GM18909 (cell line): ENCODE measurements at regions not wholly inside any gene's neighbourhood (a gene's known extent, or its start where the extent isn't known, plus 50 kb on each side); places are given as distances from the start of the nearest gene placed in this dataset.

Source experiments
- ATAC-seq: cut with Tn5 transposase; IDR thresholded peaks from one replicate; pipeline ENCODE4 v1.9.1; 2021; ENCODE audit warnings: mild to moderate bottlenecking; ENCODE audit not compliant: unreplicated experiment, poor library complexity

DNA sequence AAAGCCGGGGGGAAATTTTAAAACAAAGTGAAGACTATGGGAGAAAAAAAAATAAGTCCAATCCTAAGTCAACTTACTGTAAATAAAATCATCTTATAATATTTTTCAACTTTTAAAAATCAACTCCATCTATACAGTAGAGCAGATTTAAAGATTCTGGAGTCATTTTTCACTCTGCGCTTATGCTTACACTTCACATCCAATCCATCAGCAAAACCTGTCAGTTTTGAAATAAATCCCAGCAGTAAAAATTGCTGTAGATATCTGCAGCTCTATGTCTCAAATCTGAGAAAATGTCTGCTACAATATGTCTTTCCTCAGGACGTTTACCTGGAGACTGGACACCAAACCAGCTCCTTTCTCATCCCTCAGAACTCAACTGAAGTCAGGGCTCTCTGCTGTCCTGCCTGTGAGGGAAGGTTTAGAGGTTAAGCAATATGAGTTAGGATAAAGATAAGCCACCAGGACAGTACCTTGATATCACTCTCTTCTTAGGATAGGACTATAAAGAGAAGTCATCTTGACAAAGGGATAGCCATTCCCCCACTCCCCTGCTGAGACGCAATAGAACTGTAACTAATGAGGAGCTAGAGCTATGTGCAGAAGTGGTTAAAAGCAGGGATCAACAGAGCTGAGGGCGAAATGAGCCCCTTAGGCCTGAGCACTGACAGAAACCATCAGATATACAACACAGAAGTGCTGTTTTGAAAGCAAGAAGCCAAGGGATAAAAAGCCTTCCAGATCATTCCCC lies 254.7 kb upstream of the KLHL1 start:
- no peak for ATAC-seq

DNA sequence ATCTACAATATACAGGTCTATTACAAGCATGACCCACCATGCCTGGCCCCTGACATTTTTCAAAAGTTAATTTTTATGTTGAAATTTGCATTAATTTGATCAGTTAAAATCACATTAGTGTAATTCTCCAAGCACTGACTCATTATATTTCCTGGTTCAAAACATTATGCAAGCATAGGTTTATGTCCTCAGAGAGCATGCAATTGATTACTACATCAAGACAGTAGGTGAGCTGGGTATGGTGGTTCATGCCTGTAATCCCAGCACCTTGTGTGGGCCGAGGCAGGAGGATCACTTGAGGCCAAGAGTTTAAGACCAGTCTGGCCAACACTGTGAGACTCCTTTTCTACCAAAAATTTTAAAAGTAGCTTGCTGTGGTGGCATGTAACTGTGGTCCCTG lies 248.8 kb upstream of the KLHL1 start:
- ATAC-seq, result no peak

GRCh38 chr13:70353096-70353495 lies 244.8 kb upstream of the KLHL1 start:
- no peak for ATAC-seq

DNA sequence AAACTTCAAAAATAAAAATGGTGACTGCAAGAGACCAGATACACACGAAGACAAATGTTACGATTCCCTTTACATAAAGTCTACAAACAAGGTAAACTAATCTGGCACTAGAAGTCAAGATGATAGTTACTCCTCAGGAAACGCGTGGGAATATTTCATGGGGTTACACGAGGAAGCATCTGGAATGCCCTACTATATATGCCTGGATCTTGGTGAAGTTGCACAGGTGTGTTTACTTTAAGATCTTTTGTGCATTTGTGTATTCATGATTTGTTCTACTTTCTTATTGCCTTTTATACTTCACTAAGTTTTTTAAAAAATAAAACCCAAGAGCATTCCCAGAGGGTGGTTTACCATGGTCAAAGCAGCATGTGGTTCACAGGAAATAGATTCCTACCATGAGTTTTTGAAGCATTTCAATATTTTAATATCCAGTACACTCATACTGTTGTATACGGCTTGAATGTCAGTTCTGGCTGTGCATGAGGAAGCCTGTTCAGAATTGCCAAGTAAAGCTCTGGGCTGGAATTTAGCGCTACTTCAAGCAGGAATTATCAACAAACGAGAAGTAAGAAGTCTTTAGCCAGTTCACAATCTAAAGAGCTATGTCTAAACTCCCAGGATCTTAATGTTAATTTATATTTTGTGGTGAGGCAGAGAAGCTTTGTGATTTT lies 239.8 kb upstream of the KLHL1 start:
- no peak for ATAC-seq

DNA sequence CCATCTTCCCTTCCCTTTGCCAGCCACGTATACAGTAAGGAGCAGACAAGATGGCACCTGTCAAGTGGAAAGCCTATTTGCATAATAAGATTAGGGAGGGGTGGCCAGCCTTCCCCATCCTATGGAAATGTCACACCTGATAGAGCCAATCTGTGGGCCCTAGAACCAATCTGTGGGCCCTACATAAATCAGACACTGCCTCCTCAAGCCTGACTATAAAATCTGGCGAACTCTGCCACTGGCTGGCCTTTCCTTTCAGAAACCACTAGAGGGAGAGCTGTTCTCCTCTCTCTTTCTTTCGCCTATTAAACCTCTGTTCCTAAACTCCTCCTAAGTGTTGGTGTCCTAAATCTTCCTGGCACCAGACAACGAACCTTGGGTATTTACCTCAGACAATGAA lies 231.5 kb upstream of the KLHL1 start:
- no peak for ATAC-seq

DNA sequence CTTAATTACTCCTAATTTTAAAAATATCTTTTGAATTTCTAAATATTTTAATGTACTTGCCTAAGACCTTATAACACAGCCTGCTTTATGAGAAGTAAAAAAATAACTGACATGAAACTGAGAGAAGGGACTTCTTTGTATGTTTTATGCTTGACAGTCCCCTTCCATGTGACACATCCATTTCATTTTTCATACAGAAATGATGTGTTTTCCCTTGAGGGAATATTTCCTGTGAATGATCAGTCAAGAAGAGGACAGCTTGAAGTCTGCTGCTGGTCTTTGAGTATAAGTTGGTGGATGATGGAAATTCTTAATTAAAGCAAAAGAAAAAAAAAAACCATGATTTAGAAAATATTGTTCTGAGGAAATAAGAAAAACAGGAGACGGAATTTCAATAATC lies 230.4 kb upstream of the KLHL1 start:
- no peak for ATAC-seq

- ATAC-seq, result no peak
Measured at GRCh38 chr13:70336866-70337265, 228.6 kb upstream of the KLHL1 start.

DNA sequence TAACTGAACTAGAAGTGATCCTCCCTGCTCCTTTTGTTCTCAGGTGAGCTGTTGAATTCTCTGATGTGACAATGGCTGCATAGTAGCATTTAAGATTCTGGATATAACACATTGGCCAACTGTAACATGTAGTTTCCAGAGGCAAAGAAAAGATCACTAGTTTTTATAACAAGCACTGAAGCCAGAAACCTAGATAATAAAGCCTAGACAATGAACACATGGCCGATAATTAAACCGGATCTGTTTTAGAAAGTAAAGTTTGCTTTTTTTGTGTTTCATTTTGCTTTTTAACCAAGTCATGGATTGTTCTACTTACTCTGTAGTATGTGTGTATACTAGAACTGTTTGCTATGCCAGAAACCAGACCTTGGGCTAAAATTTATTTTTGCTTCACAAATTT lies 225.5 kb upstream of the KLHL1 start:
- ATAC-seq, result no peak

DNA sequence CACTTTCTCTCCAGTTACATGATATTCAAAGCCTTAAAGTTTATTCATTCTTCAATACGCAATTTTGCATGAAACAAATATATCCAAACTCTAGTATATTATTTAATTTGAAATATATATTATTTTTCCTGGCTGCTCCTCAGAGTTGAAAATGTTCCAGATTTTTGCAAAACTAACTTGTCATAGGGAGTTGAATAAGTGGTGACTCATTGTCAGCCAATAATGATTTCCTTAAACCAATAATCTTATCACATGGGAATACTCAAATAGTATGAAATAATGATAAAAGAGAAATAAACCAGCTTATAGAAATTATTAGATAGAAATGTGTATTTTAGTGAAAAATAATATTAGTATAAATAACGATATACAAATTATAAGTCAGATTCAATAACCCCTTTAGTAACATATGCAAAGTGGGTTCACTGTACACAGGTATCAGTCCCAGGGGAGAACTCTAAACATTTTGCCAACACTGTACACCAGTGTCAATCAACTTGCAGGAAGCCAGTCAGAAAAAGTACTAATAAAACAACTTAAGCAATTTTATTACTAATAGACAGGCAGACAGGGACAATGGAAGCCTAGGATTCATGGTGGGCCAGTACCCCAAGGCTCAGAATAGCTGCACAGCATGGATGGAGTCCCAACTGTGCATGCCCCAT lies 222.6 kb upstream of the KLHL1 start:
- ATAC-seq, result no peak

DNA sequence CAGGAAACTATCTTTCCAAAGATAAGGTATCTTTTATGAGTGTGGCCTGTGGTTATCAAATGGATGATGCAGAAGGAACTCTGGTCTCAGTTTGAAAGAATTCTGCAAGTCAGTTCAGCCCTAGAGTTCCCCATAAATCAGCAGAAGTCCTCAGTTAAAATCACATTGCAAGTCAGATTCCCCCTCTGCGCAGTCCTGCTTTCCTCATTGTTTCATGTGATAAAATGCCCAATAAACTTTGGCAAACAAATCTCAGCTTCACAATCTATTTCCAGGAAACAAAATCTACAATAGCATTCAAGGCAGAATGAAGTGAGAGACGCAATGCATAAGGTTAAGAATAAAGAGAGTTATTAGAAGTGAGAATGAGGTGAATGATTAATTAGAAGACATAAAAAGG lies 216.3 kb upstream of the KLHL1 start:
- ATAC-seq, result no peak

GRCh38 chr13:70311191-70311590 lies 202.9 kb upstream of the KLHL1 start:
- ATAC-seq, result no peak

GRCh38 chr13:70310396-70311119 lies 202.3 kb upstream of the KLHL1 start:
- no peak for ATAC-seq

GRCh38 chr13:70297189-70297616 lies 189.0 kb upstream of the KLHL1 start:
- ATAC-seq, result no peak

DNA sequence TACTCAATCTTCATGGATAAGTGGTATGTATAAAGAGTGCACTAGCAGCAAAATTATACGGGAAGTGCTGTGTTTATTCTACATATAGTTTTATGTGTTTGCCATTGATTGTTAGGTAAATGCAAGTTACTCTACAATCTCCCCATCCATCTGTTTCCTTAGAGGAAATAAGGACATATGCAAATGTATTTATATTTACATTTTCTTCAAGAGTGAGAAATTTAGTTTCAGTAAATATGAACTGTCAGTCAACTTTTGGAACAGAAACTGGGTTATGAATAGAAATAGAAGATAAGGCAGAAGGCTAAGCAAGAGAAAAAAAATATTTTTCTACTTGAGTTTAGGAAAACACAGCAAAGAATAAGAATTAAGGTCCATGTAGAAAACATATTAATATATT lies 176.1 kb upstream of the KLHL1 start:
- no peak for ATAC-seq

GRCh38 chr13:70275841-70276240 lies 167.6 kb upstream of the KLHL1 start:
- ATAC-seq, result no peak

DNA sequence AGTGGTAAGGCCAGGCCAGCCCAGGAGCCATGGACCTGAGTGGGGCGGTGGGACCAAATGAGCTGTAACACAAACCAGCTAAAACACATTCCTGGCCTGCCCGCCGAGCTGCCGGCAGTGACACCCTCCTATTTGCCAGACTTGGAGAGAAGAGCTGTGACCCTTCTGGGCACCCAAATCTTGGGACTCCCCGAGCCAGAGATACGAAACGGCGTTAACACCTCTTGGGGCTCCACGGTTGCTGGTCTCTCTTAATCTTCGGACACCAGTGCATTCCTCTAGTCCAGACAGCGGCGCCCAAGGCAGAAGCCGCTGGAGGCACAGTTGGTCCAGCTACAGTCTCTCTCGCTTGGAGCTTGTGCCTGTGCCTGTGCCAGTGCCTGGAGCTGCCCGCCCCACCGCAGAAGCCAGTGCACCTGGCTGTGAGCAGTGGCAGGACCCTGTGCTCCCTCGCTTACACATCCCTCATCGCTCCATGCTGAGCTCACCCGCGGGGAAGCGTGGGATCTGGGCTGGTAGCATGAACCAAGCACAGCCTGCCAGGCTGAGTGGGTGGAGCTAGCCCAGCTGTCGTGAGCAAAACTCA lies 147.2 kb upstream of the KLHL1 start:
- ATAC-seq, result no peak

GRCh38 chr13:70253834-70254233 lies 145.6 kb upstream of the KLHL1 start:
- no peak for ATAC-seq

DNA sequence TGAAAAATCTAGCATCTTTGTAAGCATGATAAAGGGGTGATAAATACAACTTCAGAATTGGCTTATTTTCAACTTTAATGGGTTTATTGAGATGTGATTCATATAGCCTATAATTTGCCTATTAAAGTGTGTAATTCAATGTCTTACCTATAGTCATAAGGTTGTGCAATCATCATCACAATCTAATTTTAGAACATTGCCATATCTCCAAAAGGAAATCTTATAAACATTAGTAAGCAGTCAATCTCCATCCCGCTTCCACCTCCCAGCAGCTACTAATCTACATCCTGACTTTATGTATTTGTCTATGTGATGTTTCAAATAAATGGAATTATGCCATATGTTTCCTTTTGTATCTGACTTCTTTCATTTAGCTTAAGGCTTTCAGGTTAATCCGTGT lies 145.2 kb upstream of the KLHL1 start:
- ATAC-seq, result no peak

DNA sequence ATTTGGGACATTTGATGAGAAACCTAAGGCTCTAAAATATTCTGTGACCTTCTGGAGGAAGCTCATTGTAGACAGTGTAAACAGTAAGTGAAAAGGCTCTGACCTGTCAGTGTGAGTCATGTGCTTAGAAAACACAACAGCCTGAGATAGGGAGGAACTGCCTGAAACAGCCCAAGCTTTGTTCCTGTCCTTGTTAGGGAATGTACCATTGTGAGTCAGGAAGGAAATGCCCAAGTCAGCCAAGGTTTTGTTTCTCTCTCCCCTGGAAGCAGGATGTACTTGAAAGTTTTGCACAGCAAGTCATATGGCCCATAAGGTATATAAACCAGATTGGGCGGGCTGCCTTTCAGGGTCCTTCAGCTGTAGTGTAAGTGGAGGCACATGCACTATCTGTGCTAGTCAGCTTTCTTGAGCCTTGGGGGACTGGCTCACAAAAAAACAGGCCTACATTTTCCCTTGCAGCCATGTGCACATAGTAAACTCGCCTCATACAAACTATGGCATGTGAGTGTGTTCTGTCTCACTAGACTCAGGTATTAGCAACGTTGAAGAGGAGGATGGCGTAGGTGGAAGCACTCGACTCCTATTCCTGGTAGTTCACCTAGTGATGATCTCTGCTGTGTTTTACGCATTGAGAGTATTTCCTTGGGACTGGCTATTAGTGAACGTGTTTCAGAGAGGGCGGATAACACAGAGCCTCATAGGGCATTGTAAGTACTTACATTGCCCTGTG lies 141.2 kb upstream of the KLHL1 start:
- ATAC-seq, result no peak

GRCh38 chr13:70237131-70237530 lies 128.9 kb upstream of the KLHL1 start:
- ATAC-seq, result no peak
